IPS DF 6.9 (cell line): ENCODE measurements at regions not wholly inside any gene's neighbourhood (a gene's known extent, or its start where the extent isn't known, plus 50 kb on each side); places are given as distances from the start of the nearest gene placed in this dataset.

Experiments
- DNase-seq: peaks from one replicate; pipeline ENCODE4 v3.0.0-alpha.2; 2013; ENCODE audit warnings: low read depth, low spot score
- H3K27ac ChIP-seq: one replicate; pipeline ENCODE4 v1.5.1; 2013; ENCODE audit warnings: low read length, control low read depth
- H3K27me3 ChIP-seq: 2 replicates; pipeline ENCODE4 v1.6.1; 2013; ENCODE audit warnings: mild to moderate bottlenecking, low read length; ENCODE audit not compliant: control insufficient read depth, insufficient read depth
- H3K36me3 ChIP-seq: 2 replicates; pipeline ENCODE4 v1.6.1; 2013; ENCODE audit warnings: low read length; ENCODE audit not compliant: control insufficient read depth, insufficient read depth
- H3K4me1 ChIP-seq: 2 replicates; pipeline ENCODE4 v1.6.1; 2013; ENCODE audit warnings: low read length; ENCODE audit not compliant: control insufficient read depth, insufficient read depth
- H3K4me3 ChIP-seq: 2 replicates; pipeline ENCODE4 v1.5.1; 2013; ENCODE audit warnings: mild to moderate bottlenecking, low read length
- H3K9me3 ChIP-seq: 2 replicates; pipeline ENCODE4 v1.6.1; 2013; ENCODE audit warnings: low read length, inconsistent platforms; ENCODE audit not compliant: control insufficient read depth, insufficient read depth
- whole genome bisulfite sequencing: extraction: QIAGEN DNeasy Blood & Tissue Kit; methylation state at CpG from one replicate; pipeline ENCODE4 v1.1.7; 2013; ENCODE audit warnings: mixed read lengths, missing lambda C conversion rate; ENCODE audit not compliant: insufficient read length, insufficient coverage; 5-methylcytosine and 5-hydroxymethylcytosine counted together

DNA sequence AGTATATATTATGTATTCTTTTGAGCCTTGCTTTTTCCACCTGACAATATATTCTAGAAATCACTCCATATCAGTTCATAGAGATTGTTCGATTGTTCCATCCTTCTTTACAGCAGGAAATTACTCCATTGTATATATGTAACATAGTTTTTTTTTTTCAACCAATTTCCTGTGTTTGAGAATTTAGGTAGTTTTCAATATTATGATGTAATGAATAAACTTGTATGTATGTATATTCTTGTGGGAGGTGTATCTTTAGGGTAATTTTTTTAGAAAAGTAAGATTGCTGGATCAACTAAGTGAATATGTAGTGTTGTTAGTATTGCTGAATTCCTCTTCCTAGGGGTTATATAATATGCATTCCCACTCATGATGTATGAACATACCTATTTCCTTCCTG, 165.9 kb upstream of the PITX1 start:
- WGBS: no CpG with 5 or more reads among the region's 1 CpG
- no peaks in the 10 kb centered on the region for H3K4me1 ChIP-seq
- H3K27me3 ChIP-seq: no peaks in the 10 kb centered on the region
- H3K27ac ChIP-seq: no peak overlapping the region
- no peak for DNase-seq
- no peak overlapping the region for H3K4me3 ChIP-seq
- no peaks in the 10 kb centered on the region for H3K36me3 ChIP-seq
- H3K9me3 ChIP-seq: no peaks in the 10 kb centered on the region

DNA sequence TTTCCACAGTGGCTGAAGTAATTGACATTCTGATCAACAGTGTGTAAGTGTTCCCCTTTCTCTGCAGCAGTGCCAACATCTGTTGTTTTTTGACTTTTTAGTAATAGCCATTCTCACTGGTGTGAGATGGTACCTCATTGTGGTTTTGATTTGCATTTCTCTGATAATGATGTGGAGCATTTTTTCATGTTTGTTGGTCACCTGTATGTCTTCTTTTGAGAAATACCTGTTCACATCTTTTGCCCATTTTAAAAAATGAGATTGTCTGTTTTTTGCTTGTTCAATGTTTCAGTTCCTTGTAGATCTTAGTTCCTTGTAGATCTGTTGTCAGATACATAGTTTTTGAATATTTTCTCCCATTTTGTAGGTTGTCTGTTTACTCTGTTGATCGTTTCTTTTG, 162.5 kb upstream of the PITX1 start:
- no peak for DNase-seq
- H3K9me3 ChIP-seq: no peaks in the 10 kb centered on the region
- H3K36me3 ChIP-seq: no peaks in the 10 kb centered on the region
- no peaks in the 10 kb centered on the region for H3K4me1 ChIP-seq
- H3K27ac ChIP-seq: no peak overlapping the region
- WGBS: no CpG with 5 or more reads among the region's 1 CpG
- H3K4me3 ChIP-seq: no peak overlapping the region
- peaks cover 7% of the 10 kb centered on the region; the same call in 1 of the 2 replicates for H3K27me3 ChIP-seq

DNA sequence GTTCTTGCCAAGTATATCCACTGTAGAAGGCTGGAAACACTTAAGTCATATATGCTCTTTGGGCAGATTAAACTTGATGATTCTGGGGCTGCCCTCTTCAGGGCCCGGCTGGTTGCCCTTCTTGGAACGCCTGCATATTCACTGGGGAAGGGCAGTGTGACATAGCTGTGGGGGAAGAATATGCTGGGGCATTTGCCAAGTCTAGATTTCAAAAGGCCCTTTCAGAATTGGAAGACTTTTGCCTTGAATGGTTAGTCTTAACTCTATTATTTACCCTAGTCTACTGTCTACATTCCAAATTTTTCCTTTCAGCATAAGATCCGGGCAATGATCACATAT, 161.2 kb upstream of the PITX1 start:
- WGBS: no CpG with 5 or more reads among the region's 3 CpGs
- no peak for DNase-seq
- H3K4me3 ChIP-seq: no peak overlapping the region
- H3K27me3 ChIP-seq: peaks cover 7% of the 10 kb centered on the region; the same call in 1 of the 2 replicates
- no peaks in the 10 kb centered on the region for H3K9me3 ChIP-seq
- H3K36me3 ChIP-seq: no peaks in the 10 kb centered on the region
- no peak overlapping the region for H3K27ac ChIP-seq
- H3K4me1 ChIP-seq: no peaks in the 10 kb centered on the region

DNA sequence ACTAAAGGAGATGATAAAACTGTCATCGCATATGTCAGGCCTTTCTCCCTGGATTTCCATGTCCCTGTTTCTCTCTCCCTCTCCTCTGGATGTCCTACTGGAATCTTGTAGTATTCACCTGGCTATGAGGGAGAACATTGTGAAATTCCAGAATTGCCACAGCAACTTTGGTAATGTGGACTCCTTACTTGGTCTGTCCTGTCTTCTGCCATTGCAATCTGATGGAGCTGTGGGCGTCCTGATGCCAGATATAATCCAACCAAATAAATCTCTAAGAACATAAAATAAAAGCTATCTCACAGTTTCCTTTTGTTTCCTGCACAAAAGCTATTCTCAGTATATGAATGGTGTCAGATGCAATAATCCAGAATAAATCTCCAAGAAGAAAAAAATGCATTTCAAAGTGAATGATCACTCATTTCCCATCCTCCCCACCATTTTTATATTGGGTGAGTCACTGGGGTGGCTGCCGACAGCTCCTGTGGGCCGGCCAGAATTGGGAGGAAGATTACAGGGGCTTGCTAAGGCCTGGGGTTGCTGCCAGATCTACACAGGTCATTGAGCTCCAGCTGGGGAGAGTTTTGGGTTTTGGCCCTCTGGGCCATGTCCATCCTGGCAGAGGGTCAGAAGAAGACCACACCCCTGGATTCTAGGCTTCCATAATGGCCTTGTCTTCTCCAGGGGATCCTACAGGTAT, 160.7 kb upstream of the PITX1 start:
- Histone ChIP-seq H3K27ac (no peak overlapping the region), H3K4me3 (no peak overlapping the region), H3K36me3 (no peaks in the 10 kb centered on the region), H3K4me1 (no peaks in the 10 kb centered on the region), H3K9me3 (no peaks in the 10 kb centered on the region), H3K27me3 (peaks cover 7% of the 10 kb centered on the region; the same call in 1 of the 2 replicates)
- no peak for DNase-seq
- WGBS: no CpG with 5 or more reads among the region's 4 CpGs

DNA sequence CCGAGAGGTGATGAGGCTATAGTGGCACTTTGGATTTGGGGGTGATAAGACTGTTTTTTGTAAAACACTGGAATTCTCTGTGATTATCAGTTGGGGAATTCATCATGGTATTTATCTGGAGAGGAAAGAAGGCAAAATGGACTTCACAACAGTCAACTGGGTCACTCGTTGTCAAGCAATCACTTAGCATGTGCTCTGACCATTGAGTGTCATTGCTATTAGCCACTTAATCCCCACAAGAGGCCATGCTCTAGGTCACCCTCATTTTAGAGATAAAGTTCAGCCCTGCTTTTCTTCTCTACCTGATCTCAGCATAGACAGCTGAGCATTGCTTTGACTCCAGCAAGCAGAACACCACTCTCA, 160.1 kb upstream of the PITX1 start:
- Histone ChIP-seq H3K27me3 (peaks cover 7% of the 10 kb centered on the region; the same call in 1 of the 2 replicates), H3K4me3 (no peak overlapping the region), H3K9me3 (no peaks in the 10 kb centered on the region), H3K27ac (no peak overlapping the region), H3K4me1 (no peaks in the 10 kb centered on the region), H3K36me3 (no peaks in the 10 kb centered on the region)
- WGBS: no CpG with 5 or more reads among the region's 2 CpGs
- DNase-seq: no peak

DNA sequence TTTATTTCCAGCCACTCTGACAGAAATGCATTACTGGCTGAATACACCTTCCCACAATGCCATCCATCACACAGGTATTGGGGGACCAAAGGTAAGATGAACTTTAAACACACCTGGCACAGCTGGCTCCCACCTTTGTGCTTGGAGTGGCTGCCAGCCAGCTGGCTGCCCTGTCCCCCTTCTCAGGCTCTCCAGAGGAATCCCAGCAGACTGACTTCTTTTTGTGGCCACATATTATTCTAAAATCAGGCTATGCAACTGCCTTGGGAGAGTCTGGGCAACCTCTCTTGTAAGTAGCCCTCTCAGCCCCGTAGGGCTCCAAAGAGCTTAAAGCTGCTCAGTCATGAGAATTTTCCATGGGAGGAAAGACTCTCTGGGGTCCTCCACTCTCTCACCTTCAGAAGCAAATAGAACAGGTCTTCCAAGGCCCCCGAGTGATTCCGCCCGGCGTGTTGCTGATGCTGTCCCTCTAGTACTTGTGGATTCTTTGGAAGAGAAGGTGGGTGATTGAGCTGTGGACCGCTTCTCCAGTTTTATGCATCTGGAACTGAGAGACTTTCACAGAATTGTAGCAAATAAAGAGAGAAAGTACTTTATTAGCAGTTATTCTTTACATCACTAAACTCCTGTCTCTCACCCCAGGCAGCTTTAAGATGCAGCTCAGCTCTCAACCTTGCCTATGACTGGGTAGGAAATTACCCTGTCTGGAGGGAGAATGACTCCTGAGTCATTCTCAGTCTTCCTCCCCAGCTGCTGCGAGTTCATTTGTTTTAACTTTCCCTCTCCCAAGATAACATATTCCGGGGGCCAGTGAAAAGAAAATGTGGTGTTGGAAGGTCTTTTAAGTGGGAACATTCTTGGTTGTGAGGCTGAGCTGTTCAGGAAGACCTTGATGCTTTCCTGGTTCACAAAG, 159.4 kb upstream of the PITX1 start:
- Histone ChIP-seq H3K27me3 (peaks cover 7% of the 10 kb centered on the region; the same call in 1 of the 2 replicates), H3K4me1 (no peaks in the 10 kb centered on the region), H3K9me3 (no peaks in the 10 kb centered on the region), H3K4me3 (no peak overlapping the region), H3K27ac (no peak overlapping the region), H3K36me3 (no peaks in the 10 kb centered on the region)
- DNase-seq: no peak
- no CpG with 5 or more reads among the region's 8 CpGs for WGBS

DNA sequence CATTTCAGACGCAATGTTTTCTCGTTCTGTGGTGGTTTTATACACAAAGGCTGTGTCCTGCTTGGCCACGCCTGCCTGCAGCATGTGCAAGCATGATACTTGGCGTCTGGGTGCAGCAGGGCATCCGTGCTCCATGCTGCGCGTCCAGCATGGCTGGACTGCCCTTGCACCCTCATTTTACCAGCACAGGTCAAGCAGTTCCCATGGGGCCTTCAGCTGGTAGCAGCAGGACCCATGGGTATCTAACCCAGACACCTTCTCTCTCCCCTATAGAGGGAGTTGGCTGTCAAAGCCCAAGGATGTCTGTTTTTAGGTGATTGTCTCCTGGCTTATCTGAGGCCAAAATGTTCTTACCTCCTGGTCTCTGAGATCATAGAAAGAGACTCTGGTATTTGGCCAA, 158.3 kb upstream of the PITX1 start:
- no peaks in the 10 kb centered on the region for H3K4me1 ChIP-seq
- no peak overlapping the region for H3K4me3 ChIP-seq
- no peaks in the 10 kb centered on the region for H3K9me3 ChIP-seq
- H3K27ac ChIP-seq: no peak overlapping the region
- peaks cover 7% of the 10 kb centered on the region; the same call in 1 of the 2 replicates for H3K27me3 ChIP-seq
- DNase-seq: no peak
- no peaks in the 10 kb centered on the region for H3K36me3 ChIP-seq
- no CpG with 5 or more reads among the region's 7 CpGs for WGBS

DNA sequence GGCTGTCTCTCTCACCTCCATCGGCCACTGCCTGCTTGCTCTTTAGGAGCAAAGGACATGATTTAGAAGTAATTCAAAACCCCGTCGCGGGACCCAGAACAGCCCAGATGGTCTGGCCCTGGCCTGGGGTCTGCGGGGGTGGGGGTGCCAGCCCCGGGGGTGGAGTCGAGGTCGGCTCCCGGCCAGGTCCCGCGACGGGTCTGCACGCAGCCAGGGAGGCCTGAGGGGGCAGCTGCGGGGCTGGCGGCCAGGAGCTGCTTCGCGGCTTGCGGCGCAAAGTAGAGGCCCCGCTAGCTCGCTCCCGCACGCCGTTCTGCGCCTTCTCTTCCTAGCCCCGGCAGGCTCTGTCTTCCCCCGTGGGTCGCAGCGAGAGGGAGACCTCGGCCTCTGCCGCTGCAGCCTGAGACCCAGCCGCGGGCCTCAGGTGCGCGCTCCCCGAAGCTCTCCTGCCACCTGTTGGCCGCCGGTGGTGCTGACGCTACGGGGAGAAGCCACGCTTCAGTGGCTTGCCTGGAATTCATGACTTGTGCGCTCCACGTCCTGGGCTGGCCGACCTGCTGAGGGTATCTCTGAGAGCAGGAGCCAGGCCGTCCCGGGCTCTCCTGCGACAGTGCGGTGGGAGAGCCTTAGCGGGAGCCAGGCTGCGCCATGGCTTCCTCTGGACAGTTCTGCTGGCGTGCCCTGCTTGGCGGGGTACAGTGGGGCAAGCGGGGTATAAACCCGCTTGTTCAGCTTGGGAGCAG, 157.2 kb upstream of the PITX1 start:
- H3K27me3 ChIP-seq: peaks cover 7% of the 10 kb centered on the region; the same call in 1 of the 2 replicates
- WGBS: no CpG with 5 or more reads among the region's 54 CpGs
- DNase-seq: peak; percentile 58
- no peak overlapping the region for H3K27ac ChIP-seq
- H3K4me3 ChIP-seq: peak overlapping the region; percentile 26; the same call in 1 of the 2 replicates
- H3K4me1 ChIP-seq: no peaks in the 10 kb centered on the region
- H3K9me3 ChIP-seq: no peaks in the 10 kb centered on the region
- H3K36me3 ChIP-seq: no peaks in the 10 kb centered on the region

DNA sequence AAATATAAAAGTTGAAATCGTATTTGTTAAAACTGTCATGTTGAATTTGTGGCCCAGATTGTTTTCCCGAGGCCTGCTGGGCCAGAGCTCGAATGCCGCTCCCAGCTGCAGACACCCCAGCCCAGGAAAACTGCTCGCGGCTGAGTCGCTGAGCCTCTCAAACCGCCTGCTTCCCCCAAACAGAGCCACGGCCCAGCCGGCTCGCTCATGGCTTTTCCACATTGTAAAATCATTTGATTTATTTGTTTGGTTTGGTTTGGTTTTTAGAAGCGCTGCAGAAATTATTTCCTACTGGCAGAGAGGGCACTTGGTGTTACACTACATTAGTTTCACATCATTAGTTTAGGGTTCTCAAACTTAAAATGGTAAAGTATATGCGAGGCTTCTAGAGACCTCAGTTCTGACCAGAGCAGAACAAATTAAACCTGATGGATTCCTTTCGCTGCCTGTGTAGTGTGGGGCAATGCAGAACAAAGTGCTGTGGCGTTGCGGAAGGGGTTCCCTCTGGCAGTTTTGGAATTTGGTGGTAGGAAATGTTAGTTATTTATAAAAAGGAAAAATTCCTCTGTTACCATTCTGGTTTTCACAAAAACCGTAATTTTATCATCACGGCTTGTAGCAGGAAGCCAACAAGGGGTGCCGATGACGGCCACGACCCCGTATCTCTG, 156.5 kb upstream of the PITX1 start:
- no CpG with 5 or more reads among the region's 22 CpGs for WGBS
- DNase-seq: no peak
- H3K27me3 ChIP-seq: peaks cover 7% of the 10 kb centered on the region; the same call in 1 of the 2 replicates
- no peaks in the 10 kb centered on the region for H3K9me3 ChIP-seq
- H3K4me1 ChIP-seq: no peaks in the 10 kb centered on the region
- H3K27ac ChIP-seq: no peak overlapping the region
- H3K4me3 ChIP-seq: peak overlapping the region; percentile 16; the same call in 1 of the 2 replicates
- H3K36me3 ChIP-seq: no peaks in the 10 kb centered on the region

DNA sequence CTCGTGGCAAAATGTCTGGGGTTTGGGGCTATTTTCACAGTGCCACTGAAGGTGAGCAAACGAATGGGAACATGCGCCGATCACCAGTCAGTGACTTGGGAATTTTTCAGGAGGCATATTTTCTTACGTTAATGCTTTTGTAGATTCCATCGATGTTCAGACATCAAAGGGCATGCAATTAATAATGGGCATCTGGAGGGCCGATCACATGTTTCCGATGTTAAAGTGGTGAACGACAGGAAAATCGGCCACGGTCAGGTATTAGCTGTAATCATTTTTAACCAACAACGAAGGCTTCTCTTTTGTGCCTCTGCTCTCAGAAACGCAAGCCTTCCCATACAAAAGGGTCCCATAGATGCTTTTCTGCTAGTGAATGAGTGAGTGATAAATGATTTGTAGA, 155.0 kb upstream of the PITX1 start:
- Histone ChIP-seq H3K4me1 (no peaks in the 10 kb centered on the region), H3K9me3 (no peaks in the 10 kb centered on the region), H3K4me3 (no peak overlapping the region), H3K27me3 (peaks cover 7% of the 10 kb centered on the region; the same call in 1 of the 2 replicates), H3K36me3 (no peaks in the 10 kb centered on the region), H3K27ac (no peak overlapping the region)
- DNase-seq: no peak
- no CpG with 5 or more reads among the region's 13 CpGs for WGBS
